EL (cell line): ENCODE measurements at regions not wholly inside any gene's neighbourhood (a gene's known extent, or its start where the extent isn't known, plus 50 kb on each side); places are given as distances from the start of the nearest gene placed in this dataset.

Experiments used
- DNase-seq: peaks from one replicate; pipeline ENCODE4 v3.0.0-alpha.2; 2016

DNA sequence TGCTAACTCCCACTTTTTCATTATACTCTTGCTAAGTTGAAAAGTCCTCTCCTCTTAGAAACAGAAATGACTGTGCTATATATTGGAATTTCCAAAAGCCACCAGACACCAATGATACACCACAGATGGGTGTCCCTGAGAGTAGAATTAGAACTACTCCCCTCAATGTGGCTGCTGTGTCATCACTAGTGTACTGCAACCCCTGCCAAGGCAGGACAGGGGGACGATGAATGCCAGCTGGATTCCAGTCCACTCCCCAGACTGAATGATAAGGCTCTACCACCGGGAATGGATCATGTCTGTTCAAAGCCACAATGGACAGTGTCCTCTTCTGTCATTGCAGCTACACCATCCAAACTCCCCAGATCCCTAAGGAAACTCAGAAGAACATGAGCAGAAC is 69.7 kb upstream of the EDNRB start:
- no peak for DNase-seq

DNA sequence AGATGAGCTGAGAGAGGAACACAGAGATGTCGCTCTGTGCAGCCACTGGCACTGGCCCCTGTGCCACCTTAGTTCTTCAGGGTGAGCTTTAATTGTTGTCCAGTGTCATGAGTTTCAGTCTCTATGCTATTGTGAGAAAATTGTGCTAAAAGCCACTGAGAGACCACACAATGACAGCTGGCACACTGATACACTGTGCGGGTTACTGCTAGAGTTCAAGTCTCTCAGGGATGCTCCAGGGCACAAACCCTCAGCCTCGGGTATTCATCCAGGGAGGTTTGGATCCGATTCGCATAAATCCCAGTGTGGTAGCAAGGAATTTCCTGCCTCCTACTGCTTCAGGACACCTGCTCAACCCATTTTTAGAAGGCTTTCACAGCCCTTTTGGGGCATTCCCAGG is 68.1 kb upstream of the EDNRB start:
- no peak for DNase-seq

DNA sequence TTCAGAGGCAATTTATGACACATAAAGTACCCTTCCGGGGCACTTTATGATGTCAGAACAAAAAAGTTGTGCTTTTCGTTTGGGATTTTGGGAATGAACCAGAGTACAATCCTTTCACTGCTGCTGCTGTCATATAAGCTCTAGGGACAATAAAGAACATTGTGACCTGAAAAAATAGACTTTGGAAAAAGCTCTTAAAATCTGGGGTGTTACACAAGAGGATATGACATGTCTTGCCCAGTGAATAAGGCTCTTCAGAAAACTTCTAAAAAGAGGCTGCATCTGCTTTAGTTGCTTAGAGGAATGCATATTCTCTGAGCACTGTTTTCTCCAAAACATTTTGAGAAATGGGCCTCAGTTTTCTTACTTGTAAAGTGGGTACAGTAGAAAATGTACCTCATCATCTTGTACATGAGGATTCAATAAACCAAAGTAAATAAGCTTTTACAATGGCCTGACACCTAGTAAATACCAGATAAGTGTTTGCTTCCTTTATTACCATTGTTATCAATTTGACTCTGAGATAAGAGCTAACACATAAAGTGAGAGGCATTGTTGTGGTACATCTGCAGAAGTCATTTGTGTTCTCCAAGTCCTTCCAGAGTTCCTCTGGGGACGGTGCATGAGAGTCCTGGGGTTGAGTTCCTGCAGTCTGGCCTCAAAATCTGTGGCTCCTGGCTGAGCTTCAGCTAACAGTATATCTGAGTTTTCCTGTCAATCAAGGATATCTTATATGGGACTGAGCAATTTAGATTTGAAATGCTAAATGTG is 67.4 kb upstream of the EDNRB start:
- no peak for DNase-seq

- DNase-seq = peak; percentile 7
These were observed 62.8 kb upstream of the EDNRB start for GRCh38 chr13:77981281-77981881.

- peak; percentile 62 for DNase-seq
These were observed 62.0 kb upstream of the EDNRB start for GRCh38 chr13:77980592-77980991.

- DNase-seq = no peak
These were observed 61.2 kb upstream of the EDNRB start for GRCh38 chr13:77979721-77980385.

DNA sequence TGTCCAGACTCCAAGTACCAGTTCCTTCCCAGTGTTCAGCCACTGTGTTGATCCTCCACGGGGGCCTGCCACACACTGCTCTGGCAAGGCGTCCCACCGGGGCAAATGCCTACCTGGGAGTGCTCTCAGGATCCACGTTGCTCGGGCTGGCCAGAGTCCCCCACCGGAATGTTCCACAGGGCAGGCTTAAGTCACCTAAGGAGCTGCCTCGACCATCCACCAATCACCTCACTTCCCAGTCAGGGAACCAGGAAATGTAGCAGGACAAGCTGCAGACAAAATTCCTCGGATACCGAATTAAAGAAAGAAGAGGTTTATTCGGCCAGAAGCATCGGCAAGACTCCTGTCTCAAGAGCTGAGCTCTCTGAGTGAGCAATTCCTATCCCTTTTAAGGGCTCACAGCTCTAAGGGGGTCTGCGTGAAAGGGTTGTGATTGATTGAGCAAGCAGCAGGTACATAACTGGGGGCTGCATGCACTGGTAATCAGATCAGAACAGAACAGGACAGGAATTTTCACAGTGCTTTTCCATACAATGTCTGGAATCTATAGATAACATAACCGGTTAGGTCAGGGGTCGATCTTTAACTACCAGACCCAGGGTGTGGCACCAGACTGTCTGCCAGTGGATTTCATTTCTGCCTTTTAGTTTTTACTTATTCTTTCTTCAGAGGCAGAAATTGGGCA is 56.9 kb upstream of the EDNRB start:
- no peak for DNase-seq

DNA sequence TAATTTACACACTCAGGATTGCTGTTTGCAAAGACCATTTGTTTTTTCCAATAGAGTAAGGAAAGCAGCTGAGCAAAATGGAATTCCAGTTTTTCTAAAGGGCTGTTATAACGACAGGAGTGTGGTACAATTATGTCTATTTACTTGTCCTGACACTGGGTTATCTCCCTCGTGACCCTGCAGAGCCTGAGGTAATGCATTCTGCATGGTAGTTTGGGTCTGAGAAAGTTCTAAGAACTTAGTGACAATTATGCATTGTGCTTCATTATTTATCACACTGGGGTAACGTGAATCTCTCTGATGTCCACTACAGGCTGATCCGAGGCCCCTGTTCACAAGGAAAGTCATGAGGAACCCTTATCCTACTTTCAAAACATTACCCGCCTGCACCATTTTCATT is 50.7 kb upstream of the EDNRB start:
- no peak for DNase-seq
